ENCODE measurements at regions not wholly inside any gene's neighbourhood (a gene's known extent, or its start where the extent isn't known, plus 50 kb on each side); places are given as distances from the start of the nearest gene placed in this dataset.

GRCh38 chr3:30457726-30458125 lies 148.7 kb upstream of the TGFBR2 start:
- no peak for DNase-seq
- in situ Hi-C loops (cut with HindIII; ENCODE audit: low pct_ligation_motif_present, low pct_unique_long_range_greater_than_20kb, low sequenced_read_pairs), result no loop called here

GRCh38 chr3:30458376-30459171 lies 147.8 kb upstream of the TGFBR2 start:
- in situ Hi-C loops (cut with HindIII; ENCODE audit: low pct_ligation_motif_present, low pct_unique_long_range_greater_than_20kb, low sequenced_read_pairs), result no loop called here
- DNase-seq, result no peak

- DNase-seq, result no peak
- in situ Hi-C loops (cut with HindIII; ENCODE audit: low pct_ligation_motif_present, low pct_unique_long_range_greater_than_20kb, low sequenced_read_pairs), result no loop called here
Measured at GRCh38 chr3:30461311-30461710, 145.1 kb upstream of the TGFBR2 start.

GRCh38 chr3:30462721-30463470 lies 143.5 kb upstream of the TGFBR2 start:
- in situ Hi-C loops (cut with HindIII; ENCODE audit: low pct_ligation_motif_present, low pct_unique_long_range_greater_than_20kb, low sequenced_read_pairs), result no loop called here

GRCh38 chr3:30464381-30464780 lies 142.0 kb upstream of the TGFBR2 start:
- in situ Hi-C loops (cut with HindIII; ENCODE audit: low pct_ligation_motif_present, low pct_unique_long_range_greater_than_20kb, low sequenced_read_pairs), result no loop called here

More at GRCh38 chr3:30462721-30463470, 143.5 kb upstream of the TGFBR2 start:
- no peak for DNase-seq

GRCh38 chr3:30465454-30465853 lies 140.9 kb upstream of the TGFBR2 start:
- no peak for DNase-seq
- in situ Hi-C loops (cut with HindIII; ENCODE audit: low pct_ligation_motif_present, low pct_unique_long_range_greater_than_20kb, low sequenced_read_pairs), result no loop called here

More at GRCh38 chr3:30464381-30464780, 142.0 kb upstream of the TGFBR2 start:
- DNase-seq, result no peak

GRCh38 chr3:30467596-30468238 lies 138.7 kb upstream of the TGFBR2 start:
- in situ Hi-C loops (cut with HindIII; ENCODE audit: low pct_ligation_motif_present, low pct_unique_long_range_greater_than_20kb, low sequenced_read_pairs), result no loop called here
- DNase-seq, result no peak

GRCh38 chr3:30469133-30469532 lies 137.3 kb upstream of the TGFBR2 start:
- in situ Hi-C loops (cut with HindIII; ENCODE audit: low pct_ligation_motif_present, low pct_unique_long_range_greater_than_20kb, low sequenced_read_pairs), result no loop called here
- no peak for DNase-seq

- DNase-seq, result no peak
- in situ Hi-C loops (cut with HindIII; ENCODE audit: low pct_ligation_motif_present, low pct_unique_long_range_greater_than_20kb, low sequenced_read_pairs), result no loop called here
Measured at GRCh38 chr3:30470496-30470895, 135.9 kb upstream of the TGFBR2 start.

- no peak for DNase-seq
- in situ Hi-C loops (cut with HindIII; ENCODE audit: low pct_ligation_motif_present, low pct_unique_long_range_greater_than_20kb, low sequenced_read_pairs), result no loop called here
Measured at GRCh38 chr3:30471066-30471465, 135.3 kb upstream of the TGFBR2 start.

GRCh38 chr3:30471796-30472489 lies 134.5 kb upstream of the TGFBR2 start:
- in situ Hi-C loops (cut with HindIII; ENCODE audit: low pct_ligation_motif_present, low pct_unique_long_range_greater_than_20kb, low sequenced_read_pairs), result no loop called here
- DNase-seq, result no peak

- DNase-seq, result no peak
Measured at GRCh38 chr3:30473374-30474051, 132.9 kb upstream of the TGFBR2 start.

GRCh38 chr3:30474371-30474770 lies 132.0 kb upstream of the TGFBR2 start:
- in situ Hi-C loops (cut with HindIII; ENCODE audit: low pct_ligation_motif_present, low pct_unique_long_range_greater_than_20kb, low sequenced_read_pairs), result no loop called here
- no peak for DNase-seq

More at GRCh38 chr3:30473374-30474051, 132.9 kb upstream of the TGFBR2 start:
- in situ Hi-C loops (cut with HindIII; ENCODE audit: low pct_ligation_motif_present, low pct_unique_long_range_greater_than_20kb, low sequenced_read_pairs), result no loop called here

GRCh38 chr3:30475038-30475808 lies 131.2 kb upstream of the TGFBR2 start:
- no peak for DNase-seq
- in situ Hi-C loops (cut with HindIII; ENCODE audit: low pct_ligation_motif_present, low pct_unique_long_range_greater_than_20kb, low sequenced_read_pairs), result no loop called here

- in situ Hi-C loops (cut with HindIII; ENCODE audit: low pct_ligation_motif_present, low pct_unique_long_range_greater_than_20kb, low sequenced_read_pairs), result no loop called here
- no peak for DNase-seq
Measured at GRCh38 chr3:30475809-30476178, 130.6 kb upstream of the TGFBR2 start.

GRCh38 chr3:30476368-30477084 lies 129.9 kb upstream of the TGFBR2 start:
- in situ Hi-C loops (cut with HindIII; ENCODE audit: low pct_ligation_motif_present, low pct_unique_long_range_greater_than_20kb, low sequenced_read_pairs), result no loop called here
- no peak for DNase-seq
